ENCODE measurements at regions not wholly inside any gene's neighbourhood (a gene's known extent, or its start where the extent isn't known, plus 50 kb on each side); places are given as distances from the start of the nearest gene placed in this dataset.

- no peak for TF ChIP-seq CTCF (IDR thresholded peaks at IDR 0.05)
Observed at GRCh38 chr10:59000162-59000825, 176.1 kb upstream of the PHYHIPL start.

GRCh38 chr10:59002011-59002410, 174.4 kb upstream of the PHYHIPL start:
- no peak for TF ChIP-seq CTCF (IDR thresholded peaks at IDR 0.05)

GRCh38 chr10:59003203-59003602, 173.2 kb upstream of the PHYHIPL start:
- TF ChIP-seq CTCF (IDR thresholded peaks at IDR 0.05): no peak

GRCh38 chr10:59004392-59004791, 172.1 kb upstream of the PHYHIPL start:
- no peak for TF ChIP-seq CTCF (IDR thresholded peaks at IDR 0.05)

- TF ChIP-seq CTCF (IDR thresholded peaks at IDR 0.05): no peak
Observed at GRCh38 chr10:59006511-59007306, 169.7 kb upstream of the PHYHIPL start.

GRCh38 chr10:59007307-59008025, 169.0 kb upstream of the PHYHIPL start:
- no peak for TF ChIP-seq CTCF (IDR thresholded peaks at IDR 0.05)

- TF ChIP-seq CTCF (IDR thresholded peaks at IDR 0.05): no peak
Observed at GRCh38 chr10:59008452-59008851, 168.0 kb upstream of the PHYHIPL start.
